Neuronal stem cell (in vitro differentiated cells): ENCODE measurements at regions not wholly inside any gene's neighbourhood (a gene's known extent, or its start where the extent isn't known, plus 50 kb on each side); places are given as distances from the start of the nearest gene placed in this dataset.

Experiments
- DNase-seq: peaks from one replicate; pipeline ENCODE4 v3.0.0-alpha.2; 2013; ENCODE audit warnings: low spot score
- H2AFZ ChIP-seq: one replicate; pipeline ENCODE4 v1.6.1; 2013; ENCODE audit warnings: mild to moderate bottlenecking, low read length, inconsistent platforms
- H2AK5ac ChIP-seq: 2 replicates; pipeline ENCODE4 v1.6.1; 2013; ENCODE audit warnings: low read depth, mild to moderate bottlenecking, inconsistent platforms, low read length, moderate library complexity, mixed read lengths
- H2BK120ac ChIP-seq: 2 replicates; pipeline ENCODE4 v1.6.1; 2013; ENCODE audit warnings: low read depth, mild to moderate bottlenecking, inconsistent platforms, low read length, moderate library complexity, mixed read lengths
- H2BK12ac ChIP-seq: one replicate; pipeline ENCODE4 v1.6.1; 2013; ENCODE audit warnings: low read length, inconsistent platforms
- H2BK15ac ChIP-seq: 2 replicates; pipeline ENCODE4 v1.6.1; 2013; ENCODE audit warnings: mild to moderate bottlenecking, low read length, inconsistent platforms, mixed read lengths
- H2BK5ac ChIP-seq: one replicate; pipeline ENCODE4 v1.6.1; 2013; ENCODE audit warnings: inconsistent platforms, mild to moderate bottlenecking, low read length, moderate library complexity
- H3K14ac ChIP-seq: one replicate; pipeline ENCODE4 v1.6.1; 2013; ENCODE audit warnings: low read length, inconsistent platforms
- H3K18ac ChIP-seq: 2 replicates; pipeline ENCODE4 v1.6.1; 2013; ENCODE audit warnings: low read length, inconsistent platforms
- H3K23ac ChIP-seq: 2 replicates; pipeline ENCODE4 v1.6.1; 2013; ENCODE audit warnings: low read depth, mild to moderate bottlenecking, mixed read lengths, low read length, inconsistent platforms; ENCODE audit not compliant: poor library complexity
- H3K27ac ChIP-seq: replicated peaks from 3 replicates; pipeline ENCODE4 v1.5.1; 2013; ENCODE audit warnings: low read length, inconsistent platforms
- H3K27me3 ChIP-seq, 3 experiments: 2 replicates each; pipeline ENCODE4 v1.6.1; 2013; ENCODE audit warnings: low read length in 3 of 3, mild to moderate bottlenecking in 2 of 3, inconsistent platforms in 1 of 3, low read depth in 1 of 3, mixed read lengths in 1 of 3, moderate library complexity in 1 of 3; ENCODE audit not compliant: control insufficient read depth in 3 of 3, insufficient read depth in 3 of 3
- H3K36me3 ChIP-seq, 2 donors: replicated peaks in 1 of 2; 2 replicates each; pipeline ENCODE4 v1.6.1; 2013; ENCODE audit warnings: low read length in 2 of 2; ENCODE audit not compliant: control insufficient read depth in 2 of 2, insufficient read depth in 2 of 2
- H3K4ac ChIP-seq: 2 replicates; pipeline ENCODE4 v1.6.1; 2013; ENCODE audit warnings: inconsistent platforms, mild to moderate bottlenecking, low read length, moderate library complexity
- H3K4me1 ChIP-seq, 2 donors: 1 replicate in 1 of 2; 2 replicates in 1 of 2; pipeline ENCODE4 v1.6.1; 2013; ENCODE audit warnings: low read length in 2 of 2, low read depth in 1 of 2; ENCODE audit not compliant: control insufficient read depth in 2 of 2, insufficient read depth in 1 of 2
- H3K4me2 ChIP-seq: one replicate; pipeline ENCODE4 v1.6.1; 2013; ENCODE audit warnings: mild to moderate bottlenecking, low read length, inconsistent platforms; ENCODE audit not compliant: insufficient read depth, poor library complexity, severe bottlenecking
- H3K4me3 ChIP-seq, 2 donors: 2 replicates each; pipeline ENCODE4 v1.5.1; 2013; ENCODE audit warnings: low read length in 2 of 2, mild to moderate bottlenecking in 2 of 2, inconsistent platforms in 1 of 2, moderate library complexity in 1 of 2
- H3K79me1 ChIP-seq: one replicate; pipeline ENCODE4 v1.6.1; 2013; ENCODE audit warnings: low read depth, mild to moderate bottlenecking, inconsistent platforms, low read length, moderate library complexity
- H3K9ac ChIP-seq: one replicate; pipeline ENCODE4 v1.6.1; 2013; ENCODE audit warnings: mild to moderate bottlenecking, low read depth, low read length, inconsistent platforms; ENCODE audit not compliant: poor library complexity
- H3K9me3 ChIP-seq, 2 donors: replicated peaks in 1 of 2; 2 replicates each; pipeline versions ENCODE3 to v1.6.1; 2013; ENCODE audit warnings: low read length in 2 of 2, mild to moderate bottlenecking in 2 of 2, inconsistent platforms in 1 of 2, low read depth in 1 of 2, mixed read lengths in 1 of 2, moderate library complexity in 1 of 2; ENCODE audit not compliant: control insufficient read depth in 2 of 2, insufficient read depth in 1 of 2
- H4K8ac ChIP-seq: one replicate; pipeline ENCODE4 v1.6.1; 2013; ENCODE audit warnings: low read depth, mild to moderate bottlenecking, inconsistent platforms, low read length, moderate library complexity
- H4K91ac ChIP-seq: one replicate; pipeline ENCODE4 v1.6.1; 2013; ENCODE audit warnings: low read length, low read depth, mild to moderate bottlenecking, inconsistent platforms; ENCODE audit not compliant: poor library complexity
- WGBS, 2 donors: extraction: QIAGEN DNeasy Blood & Tissue Kit; methylation state at CpG; one replicate each; pipeline ENCODE4 v1.1.7; 2013; ENCODE audit warnings: missing lambda C conversion rate in 2 of 2, mixed read lengths in 1 of 2; ENCODE audit not compliant: insufficient read length in 2 of 2, insufficient replicate concordance in 1 of 2; ENCODE audit errors: extremely low coverage in 2 of 2; 5-methylcytosine and 5-hydroxymethylcytosine counted together

DNA sequence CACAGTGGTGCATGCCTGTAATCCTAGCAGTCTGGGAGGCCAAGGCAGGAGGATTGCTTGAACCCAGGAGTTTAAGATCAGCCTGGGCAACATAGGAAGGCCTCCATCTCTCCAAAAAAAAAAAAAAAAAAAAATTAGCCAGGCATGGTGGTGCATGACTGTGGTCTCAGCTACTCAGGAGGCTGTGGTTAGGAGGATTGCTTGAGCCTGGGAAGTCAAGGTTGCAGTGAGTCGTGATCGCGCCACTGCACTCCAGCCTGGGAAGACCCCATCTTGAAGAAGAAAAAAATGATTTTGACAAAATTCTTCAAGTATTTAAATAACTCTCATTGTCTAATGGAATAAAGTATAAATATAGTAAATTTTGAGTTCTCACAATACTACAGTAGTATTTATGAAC, 219.2 kb upstream of the SSTR1 start:
- no peak overlapping the region for H2BK120ac ChIP-seq

DNA sequence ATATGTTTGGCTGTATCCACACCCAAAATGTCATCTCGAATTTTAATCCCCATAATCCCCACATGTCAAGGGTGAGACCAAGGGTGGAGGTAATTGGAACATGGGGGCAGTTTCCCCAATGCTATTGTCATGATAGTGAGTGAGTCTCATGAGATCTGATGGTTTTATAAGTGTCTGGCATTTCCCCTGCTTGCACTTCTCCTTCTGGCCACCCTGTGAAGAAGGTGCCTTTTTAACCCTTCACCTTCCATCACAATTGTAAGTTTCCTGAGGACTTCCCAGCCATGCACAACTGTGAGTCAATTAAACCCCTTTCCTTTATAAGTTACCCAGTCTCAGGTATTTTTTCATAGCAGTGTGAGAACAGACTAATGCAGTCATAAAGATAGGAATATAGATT, 216.7 kb upstream of the SSTR1 start:
- Histone ChIP-seq H3K23ac (no peak overlapping the region), H3K18ac (no peak overlapping the region), H3K4me1 (no peaks in the 10 kb centered on the region), H2BK5ac (no peak overlapping the region), H3K4me2 (no peak overlapping the region), H4K8ac (no peak overlapping the region), H3K4ac (no peak overlapping the region), H2BK12ac (no peak overlapping the region), H3K9me3 (no peaks in the 10 kb centered on the region), H3K27me3 (no peaks in the 10 kb centered on the region), H4K91ac (no peak overlapping the region), H3K27ac (no peak overlapping the region), H3K79me1 (no peaks in the 10 kb centered on the region), H3K4me3 (no peak overlapping the region), H3K14ac (no peak overlapping the region), H2BK15ac (no peak overlapping the region), H2AFZ (no peak overlapping the region), H3K9ac (no peak overlapping the region), H2BK120ac (no peak overlapping the region), H2AK5ac (no peak overlapping the region), H3K36me3 (no peaks in the 10 kb centered on the region)
- no peak for DNase-seq
- WGBS, 2 donors: no CpG with 5 or more reads among the region's 1 CpG

More for the DNA sequence above, 219.2 kb upstream of the SSTR1 start:
- no peak overlapping the region for H2BK15ac ChIP-seq
- WGBS, 2 donors: no CpG with 5 or more reads among the region's 3 CpGs
- H3K4me1 ChIP-seq: no peaks in the 10 kb centered on the region
- H3K36me3 ChIP-seq: no peaks in the 10 kb centered on the region
- H3K4me2 ChIP-seq: no peak overlapping the region
- no peak overlapping the region for H3K23ac ChIP-seq
- no peaks in the 10 kb centered on the region for H3K27me3 ChIP-seq
- no peak for DNase-seq
- no peak overlapping the region for H2BK5ac ChIP-seq
- H3K79me1 ChIP-seq: no peaks in the 10 kb centered on the region
- no peak overlapping the region for H3K27ac ChIP-seq
- H3K9ac ChIP-seq: no peak overlapping the region
- H3K4me3 ChIP-seq: no peak overlapping the region
- no peak overlapping the region for H3K4ac ChIP-seq
- no peak overlapping the region for H4K91ac ChIP-seq
- no peaks in the 10 kb centered on the region for H3K9me3 ChIP-seq
- H2BK12ac ChIP-seq: no peak overlapping the region
- H3K14ac ChIP-seq: no peak overlapping the region
- no peak overlapping the region for H3K18ac ChIP-seq
- no peak overlapping the region for H2AK5ac ChIP-seq
- H4K8ac ChIP-seq: no peak overlapping the region
- H2AFZ ChIP-seq: no peak overlapping the region

DNA sequence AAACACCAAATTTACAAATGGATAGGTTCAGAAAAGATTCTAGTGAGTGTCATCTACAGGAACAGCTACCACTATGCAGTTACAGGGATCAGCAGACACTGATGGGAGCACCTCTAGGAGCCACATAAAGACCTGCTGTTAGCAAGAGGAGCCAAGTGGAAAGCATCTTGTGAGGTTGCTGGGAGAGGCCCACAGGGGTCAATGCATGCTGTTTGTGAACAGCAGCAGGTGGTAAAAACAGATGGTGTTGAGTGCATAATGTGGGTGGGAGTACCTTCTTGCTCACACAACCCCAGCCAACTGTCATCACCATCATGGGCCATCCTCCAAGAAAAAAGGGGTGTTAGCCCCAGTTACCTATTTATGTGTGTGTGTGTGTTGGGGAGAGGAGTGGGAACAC, 215.2 kb upstream of the SSTR1 start:
- H2BK15ac ChIP-seq: no peak overlapping the region
- no peak overlapping the region for H3K18ac ChIP-seq
- no peak overlapping the region for H3K4me3 ChIP-seq
- no peaks in the 10 kb centered on the region for H3K27me3 ChIP-seq
- H2AFZ ChIP-seq: no peak overlapping the region
- no peak overlapping the region for H2BK5ac ChIP-seq
- H3K4me1 ChIP-seq: no peaks in the 10 kb centered on the region
- H3K4me2 ChIP-seq: no peak overlapping the region
- no peak overlapping the region for H4K91ac ChIP-seq
- H3K9ac ChIP-seq: no peak overlapping the region
- H3K14ac ChIP-seq: no peak overlapping the region
- H3K36me3 ChIP-seq: no peaks in the 10 kb centered on the region
- H3K27ac ChIP-seq: no peak overlapping the region
- no peaks in the 10 kb centered on the region for H3K9me3 ChIP-seq
- no peak overlapping the region for H2AK5ac ChIP-seq
- no peak overlapping the region for H4K8ac ChIP-seq
- no peaks in the 10 kb centered on the region for H3K79me1 ChIP-seq
- H2BK12ac ChIP-seq: no peak overlapping the region
- no peak overlapping the region for H2BK120ac ChIP-seq
- DNase-seq: no peak
- H3K4ac ChIP-seq: no peak overlapping the region
- H3K23ac ChIP-seq: no peak overlapping the region

DNA sequence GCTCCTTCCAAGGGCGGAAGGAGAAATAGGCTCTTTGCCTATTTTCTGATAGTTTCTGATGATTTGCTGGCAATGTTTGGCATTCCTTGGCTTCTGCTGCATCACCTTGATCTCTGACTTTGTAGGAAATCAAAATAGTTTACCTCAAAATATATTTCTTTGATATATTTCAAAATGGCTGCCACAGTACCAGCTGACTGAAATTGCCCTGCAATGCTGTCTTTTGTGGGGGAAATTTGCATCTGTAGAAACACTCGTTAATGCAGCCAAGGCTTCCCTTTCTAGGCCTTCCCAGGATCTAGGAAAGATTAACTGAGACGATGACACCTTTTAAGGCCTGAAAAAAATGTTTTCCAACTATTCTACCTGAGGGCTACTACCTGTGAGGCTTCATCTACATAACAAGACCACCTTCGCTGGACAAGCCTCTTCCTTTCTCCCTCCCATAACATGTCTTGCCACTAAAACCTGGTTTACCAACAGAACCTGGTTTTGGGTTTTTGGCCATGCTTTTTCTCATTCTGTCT, 212.8 kb upstream of the SSTR1 start:
- Histone ChIP-seq H3K27me3 (no peaks in the 10 kb centered on the region), H2AK5ac (no peak overlapping the region), H3K9ac (no peak overlapping the region), H3K4me1 (no peaks in the 10 kb centered on the region), H2AFZ (no peak overlapping the region), H3K14ac (no peak overlapping the region), H3K23ac (no peak overlapping the region), H4K8ac (no peak overlapping the region), H3K4ac (no peak overlapping the region), H3K9me3 (no peaks in the 10 kb centered on the region), H2BK15ac (no peak overlapping the region), H2BK12ac (no peak overlapping the region), H2BK120ac (no peak overlapping the region), H3K18ac (no peak overlapping the region), H3K36me3 (no peaks in the 10 kb centered on the region), H3K4me2 (no peak overlapping the region), H4K91ac (no peak overlapping the region), H3K4me3 (no peak overlapping the region), H3K79me1 (no peaks in the 10 kb centered on the region), H2BK5ac (no peak overlapping the region), H3K27ac (no peak overlapping the region)
- no peak for DNase-seq
- no CpG with 5 or more reads among the region's 4 CpGs for WGBS, 2 donors
